Liver (tissue), 7 donors: ENCODE measurements at regions not wholly inside any gene's neighbourhood (a gene's known extent, or its start where the extent isn't known, plus 50 kb on each side); places are given as distances from the start of the nearest gene placed in this dataset.

Experiments
- DNase-seq: peaks from one replicate; pipeline ENCODE4 v3.0.0-alpha.2; 2017; ENCODE audit warnings: low spot score
- H3K27ac ChIP-seq, 2 donors: one replicate each; pipeline ENCODE4 v1.7.0; 2013; ENCODE audit warnings: inconsistent platforms in 2 of 2, low read length in 2 of 2, control low read depth in 1 of 2, low read depth in 1 of 2, mild to moderate bottlenecking in 1 of 2
- H3K27me3 ChIP-seq, 4 donors: one replicate each; pipeline versions ENCODE4 v1.6.1 to v1.7.0; 2013; ENCODE audit warnings: low read length in 3 of 4, inconsistent platforms in 1 of 4, mild to moderate bottlenecking in 1 of 4, moderate library complexity in 1 of 4; ENCODE audit not compliant: control insufficient read depth in 4 of 4, insufficient read depth in 4 of 4
- H3K36me3 ChIP-seq, 4 donors: one replicate each; pipeline versions ENCODE4 v1.6.1 to v1.7.0; 2013; ENCODE audit warnings: low read length in 3 of 4, mild to moderate bottlenecking in 3 of 4, low read depth in 1 of 4, moderate library complexity in 1 of 4; ENCODE audit not compliant: control insufficient read depth in 4 of 4, insufficient read depth in 3 of 4
- H3K4me1 ChIP-seq, 4 donors: one replicate each; pipeline versions ENCODE4 v1.6.1 to v1.7.0; 2013; ENCODE audit warnings: low read length in 3 of 4, mild to moderate bottlenecking in 3 of 4, moderate library complexity in 1 of 4; ENCODE audit not compliant: control insufficient read depth in 4 of 4, insufficient read depth in 4 of 4
- H3K4me3 ChIP-seq, 3 donors: one replicate each; pipeline versions ENCODE4 v1.6.1 to v1.7.0; 2013; ENCODE audit warnings: low read length in 3 of 3, control low read depth in 1 of 3, low read depth in 1 of 3, mild to moderate bottlenecking in 1 of 3
- H3K9ac ChIP-seq, 2 donors: one replicate each; pipeline ENCODE4 v1.7.0; 2013; ENCODE audit warnings: low read length in 2 of 2, mild to moderate bottlenecking in 2 of 2, moderate library complexity in 2 of 2, control low read depth in 1 of 2, low read depth in 1 of 2
- H3K9me3 ChIP-seq, 4 donors: one replicate each; pipeline versions ENCODE4 v1.6.1 to v1.7.0; 2013; ENCODE audit warnings: low read length in 3 of 4; ENCODE audit not compliant: control insufficient read depth in 4 of 4
- FOXA1 ChIP-seq: IDR thresholded peaks from 2 replicates; pipeline ENCODE4 v1.6.1; 2016; ENCODE audit warnings: antibody characterized with exemption
- FOXA2 ChIP-seq: IDR thresholded peaks from 2 replicates; pipeline ENCODE4 v1.6.1; 2016; ENCODE audit warnings: antibody characterized with exemption
- GABPA ChIP-seq, 2 donors: IDR thresholded peaks in 1 of 2; conservative IDR thresholded peaks in 1 of 2; 2 replicates each; pipeline ENCODE4 v1.6.1; 2016; ENCODE audit warnings: antibody characterized with exemption in 2 of 2, mild to moderate bottlenecking in 1 of 2, moderate library complexity in 1 of 2
- HNF4G ChIP-seq: IDR thresholded peaks from 2 replicates; pipeline ENCODE4 v1.6.1; 2016; ENCODE audit warnings: antibody characterized with exemption
- JUND ChIP-seq, 2 donors: IDR thresholded peaks; 2 replicates each; pipeline ENCODE4 v1.6.1; 2016; ENCODE audit warnings: antibody characterized with exemption in 2 of 2
- RXRA ChIP-seq, 2 donors: IDR thresholded peaks; 2 replicates each; pipeline ENCODE4 v1.6.1; 2017 to 2018; ENCODE audit warnings: antibody characterized with exemption in 2 of 2, mild to moderate bottlenecking in 1 of 2
- SP1 ChIP-seq: IDR thresholded peaks from 2 replicates; pipeline ENCODE4 v1.6.1; 2018; ENCODE audit warnings: antibody characterized with exemption, mild to moderate bottlenecking
- TAF1 ChIP-seq: conservative IDR thresholded peaks from 2 replicates; pipeline ENCODE4 v1.6.1; 2016; ENCODE audit warnings: antibody characterized with exemption, mild to moderate bottlenecking
- YY1 ChIP-seq: IDR thresholded peaks from 2 replicates; pipeline ENCODE4 v1.6.1; 2016; ENCODE audit warnings: antibody characterized with exemption, mild to moderate bottlenecking
- WGBS: extraction: QIAGEN DNeasy Blood & Tissue Kit; methylation state at CpG from one replicate; pipeline ENCODE4 v1.1.7; 2013; 5-methylcytosine and 5-hydroxymethylcytosine counted together
- TF ChIP-seq, protein P1 (sequence below): IDR thresholded peaks from 2 replicates; pipeline ENCODE4 v1.6.1; 2016; ENCODE audit warnings: antibody characterized with exemption
- TF ChIP-seq, protein P2 (sequence below): IDR thresholded peaks from 2 replicates; pipeline ENCODE4 v1.6.1; 2016; ENCODE audit warnings: antibody characterized with exemption
- TF ChIP-seq, protein P3 (sequence below): IDR thresholded peaks from 2 replicates; pipeline ENCODE4 v1.6.1; 2016; ENCODE audit warnings: antibody characterized with exemption, mild to moderate bottlenecking
- donor health status: healthy.
- donor health status: healthy.
- donor health status: healthy.
- donor health status: healthy.

DNA sequence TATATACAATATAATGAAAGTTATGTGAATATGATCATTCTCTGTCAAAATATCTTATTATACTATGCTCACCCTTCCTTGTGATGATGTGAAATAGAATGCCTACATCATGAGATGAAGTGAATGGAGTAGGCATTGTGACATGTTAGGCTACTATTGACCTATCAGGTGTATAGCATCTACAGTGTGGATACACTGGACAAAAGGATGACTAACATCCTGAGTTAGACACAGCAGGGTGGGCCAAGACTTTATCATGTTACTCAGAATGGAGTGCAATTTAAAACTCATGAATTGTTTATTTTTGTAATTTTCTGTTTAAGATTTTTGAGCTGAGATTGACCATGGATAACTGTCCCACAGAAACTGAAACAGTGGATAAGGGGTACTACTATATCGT is 53.4 kb upstream of the NAV3 start:
- H3K36me3 ChIP-seq, result no peaks in the 10 kb centered on the region
- DNase-seq, result no peak
- WGBS, result 91% methylated on average over 1 of the region's 1 CpG
- H3K4me1 ChIP-seq, result no peaks in the 10 kb centered on the region
- H3K9me3 ChIP-seq, result no peaks in the 10 kb centered on the region
- TF ChIP-seq, protein P1, sequence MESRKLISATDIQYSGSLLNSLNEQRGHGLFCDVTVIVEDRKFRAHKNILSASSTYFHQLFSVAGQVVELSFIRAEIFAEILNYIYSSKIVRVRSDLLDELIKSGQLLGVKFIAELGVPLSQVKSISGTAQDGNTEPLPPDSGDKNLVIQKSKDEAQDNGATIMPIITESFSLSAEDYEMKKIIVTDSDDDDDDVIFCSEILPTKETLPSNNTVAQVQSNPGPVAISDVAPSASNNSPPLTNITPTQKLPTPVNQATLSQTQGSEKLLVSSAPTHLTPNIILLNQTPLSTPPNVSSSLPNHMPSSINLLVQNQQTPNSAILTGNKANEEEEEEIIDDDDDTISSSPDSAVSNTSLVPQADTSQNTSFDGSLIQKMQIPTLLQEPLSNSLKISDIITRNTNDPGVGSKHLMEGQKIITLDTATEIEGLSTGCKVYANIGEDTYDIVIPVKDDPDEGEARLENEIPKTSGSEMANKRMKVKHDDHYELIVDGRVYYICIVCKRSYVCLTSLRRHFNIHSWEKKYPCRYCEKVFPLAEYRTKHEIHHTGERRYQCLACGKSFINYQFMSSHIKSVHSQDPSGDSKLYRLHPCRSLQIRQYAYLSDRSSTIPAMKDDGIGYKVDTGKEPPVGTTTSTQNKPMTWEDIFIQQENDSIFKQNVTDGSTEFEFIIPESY, result no peak
- TF ChIP-seq, protein P2, sequence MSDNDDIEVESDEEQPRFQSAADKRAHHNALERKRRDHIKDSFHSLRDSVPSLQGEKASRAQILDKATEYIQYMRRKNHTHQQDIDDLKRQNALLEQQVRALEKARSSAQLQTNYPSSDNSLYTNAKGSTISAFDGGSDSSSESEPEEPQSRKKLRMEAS, result no peak
- TF ChIP-seq GABPA (IDR thresholded peaks at IDR 0.05 in 1 of 2, conservative IDR thresholded peaks at IDR 0.05 in 1 of 2) (no peak), HNF4G (no peak), RXRA (IDR thresholded peaks at IDR 0.05) (no peak), YY1 (no peak), SP1 (no peak), FOXA1 (no peak), TAF1 (no peak), FOXA2 (no peak)
- TF ChIP-seq, protein P3, sequence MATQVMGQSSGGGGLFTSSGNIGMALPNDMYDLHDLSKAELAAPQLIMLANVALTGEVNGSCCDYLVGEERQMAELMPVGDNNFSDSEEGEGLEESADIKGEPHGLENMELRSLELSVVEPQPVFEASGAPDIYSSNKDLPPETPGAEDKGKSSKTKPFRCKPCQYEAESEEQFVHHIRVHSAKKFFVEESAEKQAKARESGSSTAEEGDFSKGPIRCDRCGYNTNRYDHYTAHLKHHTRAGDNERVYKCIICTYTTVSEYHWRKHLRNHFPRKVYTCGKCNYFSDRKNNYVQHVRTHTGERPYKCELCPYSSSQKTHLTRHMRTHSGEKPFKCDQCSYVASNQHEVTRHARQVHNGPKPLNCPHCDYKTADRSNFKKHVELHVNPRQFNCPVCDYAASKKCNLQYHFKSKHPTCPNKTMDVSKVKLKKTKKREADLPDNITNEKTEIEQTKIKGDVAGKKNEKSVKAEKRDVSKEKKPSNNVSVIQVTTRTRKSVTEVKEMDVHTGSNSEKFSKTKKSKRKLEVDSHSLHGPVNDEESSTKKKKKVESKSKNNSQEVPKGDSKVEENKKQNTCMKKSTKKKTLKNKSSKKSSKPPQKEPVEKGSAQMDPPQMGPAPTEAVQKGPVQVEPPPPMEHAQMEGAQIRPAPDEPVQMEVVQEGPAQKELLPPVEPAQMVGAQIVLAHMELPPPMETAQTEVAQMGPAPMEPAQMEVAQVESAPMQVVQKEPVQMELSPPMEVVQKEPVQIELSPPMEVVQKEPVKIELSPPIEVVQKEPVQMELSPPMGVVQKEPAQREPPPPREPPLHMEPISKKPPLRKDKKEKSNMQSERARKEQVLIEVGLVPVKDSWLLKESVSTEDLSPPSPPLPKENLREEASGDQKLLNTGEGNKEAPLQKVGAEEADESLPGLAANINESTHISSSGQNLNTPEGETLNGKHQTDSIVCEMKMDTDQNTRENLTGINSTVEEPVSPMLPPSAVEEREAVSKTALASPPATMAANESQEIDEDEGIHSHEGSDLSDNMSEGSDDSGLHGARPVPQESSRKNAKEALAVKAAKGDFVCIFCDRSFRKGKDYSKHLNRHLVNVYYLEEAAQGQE, result no peak
- H3K4me3 ChIP-seq, result no peak overlapping the region
- H3K27me3 ChIP-seq, result no peaks in the 10 kb centered on the region
- H3K9ac ChIP-seq, result no peak overlapping the region
- no peak overlapping the region for H3K27ac ChIP-seq

DNA sequence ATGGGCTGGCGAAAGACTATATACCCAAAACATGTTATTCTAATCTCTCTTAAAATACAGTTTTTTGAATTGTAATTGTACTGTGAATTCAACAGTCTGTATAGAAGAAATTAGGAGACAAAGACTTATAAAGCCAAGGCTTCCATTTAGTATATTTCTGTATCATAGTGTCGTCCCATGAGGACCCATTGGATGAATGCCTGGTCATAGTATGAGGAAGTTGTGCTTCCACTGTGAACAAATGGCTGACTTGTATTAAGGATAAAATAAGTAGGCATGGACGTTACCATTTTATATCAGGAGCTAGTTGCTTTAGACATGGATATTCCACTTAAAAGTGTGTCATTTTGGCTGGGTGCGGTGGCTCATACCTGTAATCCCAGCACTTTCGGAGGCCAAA is 55.9 kb upstream of the NAV3 start:
- no peaks in the 10 kb centered on the region for H3K27me3 ChIP-seq
- no peak overlapping the region for H3K4me3 ChIP-seq
- 81% methylated on average over 5 of the region's 5 CpGs for WGBS
- TF ChIP-seq FOXA2, result no peak
- no peak for TF ChIP-seq FOXA1
- TF ChIP-seq JUND (IDR thresholded peaks at IDR 0.05), result no peak
- no peak for TF ChIP-seq RXRA (IDR thresholded peaks at IDR 0.05)
- TF ChIP-seq, protein P3, result no peak
- TF ChIP-seq HNF4G, result no peak
- no peak for TF ChIP-seq YY1
- H3K4me1 ChIP-seq, result no peaks in the 10 kb centered on the region
- H3K36me3 ChIP-seq, result no peaks in the 10 kb centered on the region
- H3K27ac ChIP-seq, result no peak overlapping the region
- no peak overlapping the region for H3K9ac ChIP-seq
- H3K9me3 ChIP-seq, result no peaks in the 10 kb centered on the region
- DNase-seq, result no peak
